ENCODE measurements at regions not wholly inside any gene's neighbourhood (a gene's known extent, or its start where the extent isn't known, plus 50 kb on each side); places are given as distances from the start of the nearest gene placed in this dataset.
A peak's percentile ranks its signal among the peaks of the same experiment; 100 is the strongest.
"Not testable (repeated sequence)": the region's sequence is repeated elsewhere in the genome, so short reads cannot be mapped to it uniquely, and the experiment has no call there.

- no peak for DNase-seq
Observed at GRCh38 chr18:73045037-73045436, 177.2 kb upstream of the NETO1 start.

GRCh38 chr18:73043611-73044010 is 175.8 kb upstream of the NETO1 start:
- no peak for DNase-seq

- DNase-seq: peak; percentile 44
Observed at GRCh38 chr18:73043211-73043610, 175.4 kb upstream of the NETO1 start.

GRCh38 chr18:73040247-73040646 is 172.5 kb upstream of the NETO1 start:
- DNase-seq: no peak

- no peak for DNase-seq
Observed at GRCh38 chr18:73038336-73038735, 170.5 kb upstream of the NETO1 start.

- peak; percentile 49 for DNase-seq
Observed at GRCh38 chr18:73023975-73024374, 156.2 kb upstream of the NETO1 start.

GRCh38 chr18:73009691-73010090 is 141.9 kb upstream of the NETO1 start:
- no peak for DNase-seq

- no peak for DNase-seq
Observed at GRCh38 chr18:73007915-73008308, 140.1 kb upstream of the NETO1 start.

- DNase-seq: no peak
Observed at GRCh38 chr18:73007195-73007914, 139.6 kb upstream of the NETO1 start.

GRCh38 chr18:73006331-73006730 is 138.5 kb upstream of the NETO1 start:
- no peak for DNase-seq

- DNase-seq: no peak
Observed at GRCh38 chr18:73004260-73004659, 136.5 kb upstream of the NETO1 start.

- no peak for DNase-seq
Observed at GRCh38 chr18:72999971-73000607, 132.3 kb upstream of the NETO1 start.

- DNase-seq: no peak
Observed at GRCh38 chr18:72995558-72995957, 127.8 kb upstream of the NETO1 start.

- DNase-seq: no peak
Observed at GRCh38 chr18:72993250-72993649, 125.5 kb upstream of the NETO1 start.

GRCh38 chr18:72991379-72991778 is 123.6 kb upstream of the NETO1 start:
- no peak for DNase-seq

GRCh38 chr18:72987570-72987969 is 119.8 kb upstream of the NETO1 start:
- DNase-seq: not testable (repeated sequence)

- DNase-seq: no peak
Observed at GRCh38 chr18:72986103-72986502, 118.3 kb upstream of the NETO1 start.

GRCh38 chr18:72985686-72986085 is 117.9 kb upstream of the NETO1 start:
- no peak for DNase-seq

GRCh38 chr18:72984290-72984689 is 116.5 kb upstream of the NETO1 start:
- no peak for DNase-seq

- no peak for DNase-seq
Observed at GRCh38 chr18:72973841-72974240, 106.1 kb upstream of the NETO1 start.

- no peak for DNase-seq
Observed at GRCh38 chr18:72965616-72966015, 97.8 kb upstream of the NETO1 start.

GRCh38 chr18:72958195-72958594 is 90.4 kb upstream of the NETO1 start:
- DNase-seq: not testable (repeated sequence)

- DNase-seq: no peak
Observed at GRCh38 chr18:72948439-72948838, 80.7 kb upstream of the NETO1 start.

GRCh38 chr18:72942766-72943165 is 75.0 kb upstream of the NETO1 start:
- no peak for DNase-seq

- DNase-seq: peak; percentile 44
Observed at GRCh38 chr18:72940986-72941385, 73.2 kb upstream of the NETO1 start.
